ENCODE measurements at regions not wholly inside any gene's neighbourhood (a gene's known extent, or its start where the extent isn't known, plus 50 kb on each side); places are given as distances from the start of the nearest gene placed in this dataset.

GRCh38 chr6:16927205-16927604, 165.9 kb upstream of the ATXN1 start:
- Histone ChIP-seq H3K27ac (ENCODE audit: insufficient read depth, low read length) (no peak overlapping the region), H3K4me2 (ENCODE audit: low read depth, low read length) (no peak overlapping the region), H4K5ac (ENCODE audit: low read depth, low read length) (no peak overlapping the region; the same call in 1 of the 2 replicates), H2AFZ (replicated peaks; ENCODE audit: low read length, poor library complexity) (no peak overlapping the region), H3K18ac (ENCODE audit: low read depth, low read length) (no peak overlapping the region; the same call in 1 of the 2 replicates), H3K9me1 (ENCODE audit: insufficient read depth, low read length) (peaks cover 8% of the 10 kb centered on the region), H2AK9ac (replicated peaks; ENCODE audit: low read depth, low read length, poor library complexity) (no peak overlapping the region), H2BK20ac (ENCODE audit: low read depth, low read length) (no peak overlapping the region), H3K9me3 (ENCODE audit: control insufficient read depth, insufficient read depth, low read length) (no peaks in the 10 kb centered on the region), H3K79me1 (ENCODE audit: low read depth in 1 of 2, low read length in 2 of 2) (no peaks in the 10 kb centered on the region), H2BK120ac (ENCODE audit: low read depth, low read length) (peak overlapping the region; percentile 61; the same call in 1 of the 2 replicates), H2BK5ac (ENCODE audit: low read depth, low read length, poor library complexity, severe bottlenecking) (no peak overlapping the region), H2BK15ac (ENCODE audit: low read depth, low read length) (no peak overlapping the region), H2AK5ac (ENCODE audit: low read depth, low read length) (no peak overlapping the region), H4K8ac (ENCODE audit: low read depth in 2 of 2, low read length in 2 of 2) (no peak overlapping the region), H3K27me3 (ENCODE audit: control insufficient read depth, insufficient read depth, low read length) (no peaks in the 10 kb centered on the region), H3K56ac (ENCODE audit: extremely low read depth, insufficient read depth, low read length) (no peak overlapping the region), H3K9ac (ENCODE audit: low read depth, low read length) (no peak overlapping the region), H3K23ac (ENCODE audit: low read depth, low read length) (no peak overlapping the region), H3K4ac (ENCODE audit: low read depth, low read length) (peak overlapping the region; percentile 7; the same call in 1 of the 2 replicates), H4K91ac (ENCODE audit: insufficient read depth, low read depth, low read length) (no peak overlapping the region), H3K14ac (replicated peaks; ENCODE audit: low read depth, low read length) (no peak overlapping the region), H3K36me3 (ENCODE audit: control insufficient read depth, insufficient read depth, low read length) (no peaks in the 10 kb centered on the region), H4K20me1 (ENCODE audit: insufficient read depth, low read length) (no peaks in the 10 kb centered on the region), H3K4me3 (ENCODE audit: insufficient read depth, low read depth, low read length) (no peak overlapping the region), H3K4me1 (ENCODE audit: control insufficient read depth, insufficient read depth, low read length) (peaks cover 14% of the 10 kb centered on the region)
- CTCF ChIA-PET = no interaction called here
- BruUV-seq (replicated peaks) = no TSS peak
- dilution Hi-C loops (cut with HindIII; ENCODE audit: low sequenced_read_pairs, unreplicated experiment) (no loop called here), intact Hi-C loops (cut with micrococcal nuclease) (no loop called here), in situ Hi-C loops (cut with MboI; ENCODE audit: low sequenced_read_pairs) (no loop called here)
- TF ChIP-seq ELK1 (IDR thresholded peaks at IDR 0.05; ENCODE audit: borderline replicate concordance, low read depth, low read length) = no peak
- TF ChIP-seq, protein P1, sequence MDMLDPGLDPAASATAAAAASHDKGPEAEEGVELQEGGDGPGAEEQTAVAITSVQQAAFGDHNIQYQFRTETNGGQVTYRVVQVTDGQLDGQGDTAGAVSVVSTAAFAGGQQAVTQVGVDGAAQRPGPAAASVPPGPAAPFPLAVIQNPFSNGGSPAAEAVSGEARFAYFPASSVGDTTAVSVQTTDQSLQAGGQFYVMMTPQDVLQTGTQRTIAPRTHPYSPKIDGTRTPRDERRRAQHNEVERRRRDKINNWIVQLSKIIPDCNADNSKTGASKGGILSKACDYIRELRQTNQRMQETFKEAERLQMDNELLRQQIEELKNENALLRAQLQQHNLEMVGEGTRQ (IDR thresholded peaks at IDR 0.05; ENCODE audit: low read depth, low read length) = no peak
- no peak for TF ChIP-seq RCOR1 (IDR thresholded peaks at IDR 0.05; ENCODE audit: insufficient replicate concordance, low read length)
- TF ChIP-seq FOS (IDR thresholded peaks at IDR 0.05; ENCODE audit: low read depth, low read length) = no peak
- TF ChIP-seq RAD21 (IDR thresholded peaks at IDR 0.05; ENCODE audit: low read length) = no peak
- TF ChIP-seq RFX5 (IDR thresholded peaks at IDR 0.05; ENCODE audit: low read depth, low read length) = no peak
- TF ChIP-seq CHD1 (IDR thresholded peaks at IDR 0.05; ENCODE audit: low read depth, low read length) = no peak
- no peak for TF ChIP-seq MAZ (IDR thresholded peaks at IDR 0.05; ENCODE audit: borderline replicate concordance, low read depth, low read length)
- DNase-seq (no peak), ATAC-seq (ENCODE audit: low read depth) (no peak)
- POLR2A ChIA-PET (ENCODE audit: unreplicated experiment) = no interaction called here
- WGBS, 2 experiments (ENCODE audit: extremely low coverage in 2 of 2, insufficient read length in 1 of 2) = no CpG with 5 or more reads among the region's 1 CpG
